IPS DF 6.9 (cell line): ENCODE measurements at regions not wholly inside any gene's neighbourhood (a gene's known extent, or its start where the extent isn't known, plus 50 kb on each side); places are given as distances from the start of the nearest gene placed in this dataset.
"Not testable (repeated sequence)": the region's sequence is repeated elsewhere in the genome, so short reads cannot be mapped to it uniquely, and the experiment has no call there.

Experiments used
- DNase-seq: peaks from one replicate; pipeline ENCODE4 v3.0.0-alpha.2; 2013; ENCODE audit warnings: low read depth, low spot score
- H3K27ac ChIP-seq: one replicate; pipeline ENCODE4 v1.5.1; 2013; ENCODE audit warnings: low read length, control low read depth
- H3K27me3 ChIP-seq: 2 replicates; pipeline ENCODE4 v1.6.1; 2013; ENCODE audit warnings: mild to moderate bottlenecking, low read length; ENCODE audit not compliant: control insufficient read depth, insufficient read depth
- H3K36me3 ChIP-seq: 2 replicates; pipeline ENCODE4 v1.6.1; 2013; ENCODE audit warnings: low read length; ENCODE audit not compliant: control insufficient read depth, insufficient read depth
- H3K4me1 ChIP-seq: 2 replicates; pipeline ENCODE4 v1.6.1; 2013; ENCODE audit warnings: low read length; ENCODE audit not compliant: control insufficient read depth, insufficient read depth
- H3K4me3 ChIP-seq: 2 replicates; pipeline ENCODE4 v1.5.1; 2013; ENCODE audit warnings: mild to moderate bottlenecking, low read length
- H3K9me3 ChIP-seq: 2 replicates; pipeline ENCODE4 v1.6.1; 2013; ENCODE audit warnings: low read length, inconsistent platforms; ENCODE audit not compliant: control insufficient read depth, insufficient read depth
- WGBS: extraction: QIAGEN DNeasy Blood & Tissue Kit; methylation state at CpG from one replicate; pipeline ENCODE4 v1.1.7; 2013; ENCODE audit warnings: mixed read lengths, missing lambda C conversion rate; ENCODE audit not compliant: insufficient read length, insufficient coverage; 5-methylcytosine and 5-hydroxymethylcytosine counted together

- no peak for DNase-seq
- Histone ChIP-seq H3K9me3 (no peaks in the 10 kb centered on the region), H3K27me3 (no peaks in the 10 kb centered on the region), H3K36me3 (no peaks in the 10 kb centered on the region), H3K4me3 (no peak overlapping the region), H3K4me1 (no peaks in the 10 kb centered on the region), H3K27ac (no peak overlapping the region)
- no CpG with 5 or more reads among the region's 3 CpGs for WGBS
Observed at GRCh38 chr12:116450406-116450910, 108.7 kb upstream of the MAP1LC3B2 start.

- not testable (repeated sequence) for H3K4me3 ChIP-seq, H3K4me1 ChIP-seq, H3K27me3 ChIP-seq, H3K9me3 ChIP-seq, H3K27ac ChIP-seq, H3K36me3 ChIP-seq, DNase-seq
- WGBS, result no CpG with 5 or more reads among the region's 5 CpGs
Observed at GRCh38 chr12:116452975-116453374, 106.2 kb upstream of the MAP1LC3B2 start.

- no peak for DNase-seq
- peaks cover 2% of the 10 kb centered on the region; the same call in 1 of the 2 replicates for H3K4me1 ChIP-seq
- WGBS, result no CpG with 5 or more reads among the region's 6 CpGs
- H3K4me3 ChIP-seq, result no peak overlapping the region
- H3K36me3 ChIP-seq, result no peaks in the 10 kb centered on the region
- no peaks in the 10 kb centered on the region for H3K27me3 ChIP-seq
- H3K27ac ChIP-seq, result no peak overlapping the region
- no peaks in the 10 kb centered on the region for H3K9me3 ChIP-seq
Observed at GRCh38 chr12:116453631-116454030, 105.5 kb upstream of the MAP1LC3B2 start.

- Histone ChIP-seq H3K4me1 (peaks cover 2% of the 10 kb centered on the region; the same call in 1 of the 2 replicates), H3K36me3 (no peaks in the 10 kb centered on the region), H3K27me3 (no peaks in the 10 kb centered on the region), H3K9me3 (no peaks in the 10 kb centered on the region), H3K4me3 (no peak overlapping the region), H3K27ac (no peak overlapping the region)
- no peak for DNase-seq
- no CpG with 5 or more reads among the region's 6 CpGs for WGBS
Observed at GRCh38 chr12:116454076-116454475, 105.1 kb upstream of the MAP1LC3B2 start.

GRCh38 chr12:116454950-116455447 is 104.2 kb upstream of the MAP1LC3B2 start:
- Histone ChIP-seq H3K4me3 (no peak overlapping the region), H3K27ac (no peak overlapping the region)
- DNase-seq, result no peak

GRCh38 chr12:116455540-116456329 is 103.4 kb upstream of the MAP1LC3B2 start:
- H3K36me3 ChIP-seq, result no peaks in the 10 kb centered on the region
- no CpG with 5 or more reads among the region's 17 CpGs for WGBS
- H3K9me3 ChIP-seq, result no peaks in the 10 kb centered on the region
- no peak for DNase-seq
- peaks cover 2% of the 10 kb centered on the region; the same call in 1 of the 2 replicates for H3K4me1 ChIP-seq
- H3K27me3 ChIP-seq, result no peaks in the 10 kb centered on the region
- H3K27ac ChIP-seq, result no peak overlapping the region
- no peak overlapping the region for H3K4me3 ChIP-seq

More at GRCh38 chr12:116454950-116455447, 104.2 kb upstream of the MAP1LC3B2 start:
- WGBS, result no CpG with 5 or more reads among the region's 7 CpGs
- H3K4me1 ChIP-seq, result peaks cover 2% of the 10 kb centered on the region; the same call in 1 of the 2 replicates
- H3K9me3 ChIP-seq, result no peaks in the 10 kb centered on the region
- H3K27me3 ChIP-seq, result no peaks in the 10 kb centered on the region
- no peaks in the 10 kb centered on the region for H3K36me3 ChIP-seq

- H3K36me3 ChIP-seq, result no peaks in the 10 kb centered on the region
- no peak for DNase-seq
- H3K9me3 ChIP-seq, result no peaks in the 10 kb centered on the region
- H3K27me3 ChIP-seq, result no peaks in the 10 kb centered on the region
- no peak overlapping the region for H3K4me3 ChIP-seq
- peaks cover 2% of the 10 kb centered on the region; the same call in 1 of the 2 replicates for H3K4me1 ChIP-seq
- no peak overlapping the region for H3K27ac ChIP-seq
- no CpG with 5 or more reads among the region's 15 CpGs for WGBS
Observed at GRCh38 chr12:116456330-116457082, 102.7 kb upstream of the MAP1LC3B2 start.

- H3K27ac ChIP-seq, result no peak overlapping the region
- no peak for DNase-seq
- H3K36me3 ChIP-seq, result no peaks in the 10 kb centered on the region
- H3K4me3 ChIP-seq, result no peak overlapping the region
- no CpG with 5 or more reads among the region's 12 CpGs for WGBS
- no peaks in the 10 kb centered on the region for H3K9me3 ChIP-seq
- H3K4me1 ChIP-seq, result peaks cover 2% of the 10 kb centered on the region; the same call in 1 of the 2 replicates
- H3K27me3 ChIP-seq, result no peaks in the 10 kb centered on the region
Observed at GRCh38 chr12:116458492-116458891, 100.7 kb upstream of the MAP1LC3B2 start.

- Histone ChIP-seq H3K27ac (no peak overlapping the region), H3K36me3 (no peaks in the 10 kb centered on the region), H3K27me3 (no peaks in the 10 kb centered on the region), H3K4me1 (peaks cover 2% of the 10 kb centered on the region; the same call in 1 of the 2 replicates), H3K9me3 (no peaks in the 10 kb centered on the region), H3K4me3 (no peak overlapping the region)
- no CpG with 5 or more reads among the region's 21 CpGs for WGBS
- DNase-seq, result no peak
Observed at GRCh38 chr12:116459011-116459875, 99.9 kb upstream of the MAP1LC3B2 start.
